ENCODE measurements at regions not wholly inside any gene's neighbourhood (a gene's known extent, or its start where the extent isn't known, plus 50 kb on each side); places are given as distances from the start of the nearest gene placed in this dataset.

GRCh38 chr2:2728635-2729034, 397.6 kb upstream of the MYT1L start:
- no peak overlapping the region for H3K4me2 ChIP-seq (ENCODE audit: insufficient read depth, low read length)
- H3K79me2 ChIP-seq (ENCODE audit: insufficient read depth, low read length): no peaks in the 10 kb centered on the region
- H2AFZ ChIP-seq (ENCODE audit: low read length): no peak overlapping the region
- no peaks in the 10 kb centered on the region for H3K4me1 ChIP-seq (ENCODE audit: insufficient read depth, low read length)
- H3K4me3 ChIP-seq (ENCODE audit: insufficient read depth, low read length): no peak overlapping the region
- H3K27ac ChIP-seq (ENCODE audit: low read depth, low read length): no peak overlapping the region
- H3K9me3 ChIP-seq (ENCODE audit: low read depth, low read length): peaks cover 3% of the 10 kb centered on the region
- no peak for DNase-seq (ENCODE audit: insufficient read length, low spot score, missing footprints)
- TF ChIP-seq CTCF (IDR thresholded peaks at IDR 0.05; ENCODE audit: extremely low read depth, low read depth, low read length): no peak
- H3K27me3 ChIP-seq (ENCODE audit: insufficient read depth, low read length): no peaks in the 10 kb centered on the region
- H4K20me1 ChIP-seq (ENCODE audit: insufficient read depth, low read length): no peaks in the 10 kb centered on the region
- H3K36me3 ChIP-seq (ENCODE audit: insufficient read depth, low read length): no peaks in the 10 kb centered on the region

GRCh38 chr2:2727876-2728511, 396.9 kb upstream of the MYT1L start:
- Histone ChIP-seq H3K36me3 (ENCODE audit: insufficient read depth, low read length) (no peaks in the 10 kb centered on the region), H3K4me3 (ENCODE audit: insufficient read depth, low read length) (no peak overlapping the region)

DNA sequence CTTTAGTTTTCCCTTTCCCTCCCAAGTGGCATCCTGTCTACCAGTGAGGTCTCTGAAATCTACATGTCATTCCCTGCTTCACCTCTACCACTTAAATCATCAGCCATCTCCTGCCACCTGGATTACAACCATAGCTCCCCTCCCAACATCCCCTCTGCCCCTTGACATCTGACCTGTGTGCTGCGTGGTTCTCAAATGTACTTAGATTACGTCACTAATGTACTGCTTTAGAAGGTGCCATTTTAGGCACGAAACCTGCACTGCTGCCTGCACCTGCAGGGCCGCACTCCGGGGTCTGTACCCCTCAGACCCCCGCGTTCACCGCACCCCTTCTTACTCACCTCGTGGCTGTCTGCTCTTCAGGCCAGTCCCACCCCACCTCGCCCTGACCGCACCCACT, 395.1 kb upstream of the MYT1L start:
- no peak for DNase-seq (ENCODE audit: insufficient read length, low spot score, missing footprints)
- Histone ChIP-seq H3K9me3 (ENCODE audit: low read depth, low read length) (no peaks in the 10 kb centered on the region), H2AFZ (ENCODE audit: low read length) (no peak overlapping the region), H3K4me3 (ENCODE audit: insufficient read depth, low read length) (no peak overlapping the region), H3K27me3 (ENCODE audit: insufficient read depth, low read length) (no peaks in the 10 kb centered on the region), H3K4me1 (ENCODE audit: insufficient read depth, low read length) (no peaks in the 10 kb centered on the region), H3K79me2 (ENCODE audit: insufficient read depth, low read length) (no peaks in the 10 kb centered on the region), H3K4me2 (ENCODE audit: insufficient read depth, low read length) (no peak overlapping the region), H3K27ac (ENCODE audit: low read depth, low read length) (no peak overlapping the region), H3K36me3 (ENCODE audit: insufficient read depth, low read length) (no peaks in the 10 kb centered on the region), H4K20me1 (ENCODE audit: insufficient read depth, low read length) (no peaks in the 10 kb centered on the region)
- TF ChIP-seq CTCF (IDR thresholded peaks at IDR 0.05; ENCODE audit: extremely low read depth, low read depth, low read length): no peak

More at GRCh38 chr2:2727876-2728511, 396.9 kb upstream of the MYT1L start:
- no peaks in the 10 kb centered on the region for H3K27me3 ChIP-seq (ENCODE audit: insufficient read depth, low read length)
- H3K27ac ChIP-seq (ENCODE audit: low read depth, low read length): no peak overlapping the region
- H2AFZ ChIP-seq (ENCODE audit: low read length): no peak overlapping the region
- no peaks in the 10 kb centered on the region for H3K79me2 ChIP-seq (ENCODE audit: insufficient read depth, low read length)
- no peak for DNase-seq (ENCODE audit: insufficient read length, low spot score, missing footprints)
- H4K20me1 ChIP-seq (ENCODE audit: insufficient read depth, low read length): no peaks in the 10 kb centered on the region
- H3K9me3 ChIP-seq (ENCODE audit: low read depth, low read length): peaks cover 3% of the 10 kb centered on the region
- no peak overlapping the region for H3K4me2 ChIP-seq (ENCODE audit: insufficient read depth, low read length)
- no peaks in the 10 kb centered on the region for H3K4me1 ChIP-seq (ENCODE audit: insufficient read depth, low read length)
- no peak for TF ChIP-seq CTCF (IDR thresholded peaks at IDR 0.05; ENCODE audit: extremely low read depth, low read depth, low read length)

- Histone ChIP-seq H3K4me1 (ENCODE audit: insufficient read depth, low read length) (no peaks in the 10 kb centered on the region), H3K27me3 (ENCODE audit: insufficient read depth, low read length) (no peaks in the 10 kb centered on the region), H3K4me3 (ENCODE audit: insufficient read depth, low read length) (no peak overlapping the region), H3K36me3 (ENCODE audit: insufficient read depth, low read length) (no peaks in the 10 kb centered on the region), H2AFZ (ENCODE audit: low read length) (no peak overlapping the region), H3K27ac (ENCODE audit: low read depth, low read length) (no peak overlapping the region), H3K9me3 (ENCODE audit: low read depth, low read length) (no peaks in the 10 kb centered on the region), H3K79me2 (ENCODE audit: insufficient read depth, low read length) (no peaks in the 10 kb centered on the region), H3K4me2 (ENCODE audit: insufficient read depth, low read length) (no peak overlapping the region), H4K20me1 (ENCODE audit: insufficient read depth, low read length) (no peaks in the 10 kb centered on the region)
- TF ChIP-seq CTCF (IDR thresholded peaks at IDR 0.05; ENCODE audit: extremely low read depth, low read depth, low read length): no peak
- no peak for DNase-seq (ENCODE audit: insufficient read length, low spot score, missing footprints)
Measured at GRCh38 chr2:2723064-2723463, 392.0 kb upstream of the MYT1L start.

Measured in osteoblast (primary cell).